GM18909 (cell line): ENCODE measurements at regions not wholly inside any gene's neighbourhood (a gene's known extent, or its start where the extent isn't known, plus 50 kb on each side); places are given as distances from the start of the nearest gene placed in this dataset.
A peak's percentile ranks its signal among the peaks of the same experiment; 100 is the strongest.

ENCODE experiments used
- ATAC-seq: cut with Tn5 transposase; IDR thresholded peaks from one replicate; pipeline ENCODE4 v1.9.1; 2021; ENCODE audit warnings: mild to moderate bottlenecking; ENCODE audit not compliant: unreplicated experiment, poor library complexity

- no peak for ATAC-seq
These were observed 133.3 kb upstream of the SPRED2 start for GRCh38 chr2:65565681-65566080.

GRCh38 chr2:65564299-65564698 is 131.9 kb upstream of the SPRED2 start:
- no peak for ATAC-seq

- no peak for ATAC-seq
These were observed 130.5 kb upstream of the SPRED2 start for GRCh38 chr2:65562890-65563289.

GRCh38 chr2:65558743-65559142 is 126.3 kb upstream of the SPRED2 start:
- no peak for ATAC-seq

- ATAC-seq = no peak
These were observed 125.5 kb upstream of the SPRED2 start for GRCh38 chr2:65557616-65558573.

GRCh38 chr2:65554765-65555591 is 122.6 kb upstream of the SPRED2 start:
- peak; percentile 72 for ATAC-seq

GRCh38 chr2:65553504-65554074 is 121.2 kb upstream of the SPRED2 start:
- no peak for ATAC-seq

GRCh38 chr2:65551528-65551927 is 119.1 kb upstream of the SPRED2 start:
- ATAC-seq = no peak

GRCh38 chr2:65550246-65550645 is 117.8 kb upstream of the SPRED2 start:
- ATAC-seq = no peak

GRCh38 chr2:65549631-65550030 is 117.2 kb upstream of the SPRED2 start:
- ATAC-seq = no peak

- ATAC-seq = no peak
These were observed 116.8 kb upstream of the SPRED2 start for GRCh38 chr2:65549257-65549627.

- no peak for ATAC-seq
These were observed 116.3 kb upstream of the SPRED2 start for GRCh38 chr2:65548576-65549256.

- no peak for ATAC-seq
These were observed 115.7 kb upstream of the SPRED2 start for GRCh38 chr2:65548064-65548463.

- no peak for ATAC-seq
These were observed 113.7 kb upstream of the SPRED2 start for GRCh38 chr2:65545837-65546805.

- ATAC-seq = no peak
These were observed 109.4 kb upstream of the SPRED2 start for GRCh38 chr2:65541773-65542172.

- no peak for ATAC-seq
These were observed 107.2 kb upstream of the SPRED2 start for GRCh38 chr2:65539633-65540032.

GRCh38 chr2:65537651-65538385 is 105.4 kb upstream of the SPRED2 start:
- ATAC-seq = no peak

- ATAC-seq = peak; percentile 92
These were observed 104.2 kb upstream of the SPRED2 start for GRCh38 chr2:65536596-65536995.

GRCh38 chr2:65532937-65533336 is 100.5 kb upstream of the SPRED2 start:
- ATAC-seq = no peak
